NCI-H2081 treated with DMSO at 0.1 percent for 48 hours (cell line): ENCODE measurements at regions not wholly inside any gene's neighbourhood (a gene's known extent, or its start where the extent isn't known, plus 50 kb on each side); places are given as distances from the start of the nearest gene placed in this dataset.
"Not testable (repeated sequence)": the region's sequence is repeated elsewhere in the genome, so short reads cannot be mapped to it uniquely, and the experiment has no call there.

Source experiments
- DNase-seq: peaks from one replicate; lab custom pipeline; 2025; lab: John Stamatoyannopoulos, UW

GRCh38 chr3:3686907-3687648 is 112.2 kb upstream of the LRRN1 start:
- DNase-seq = no peak

- DNase-seq = no peak
Measured at GRCh38 chr3:3685721-3686120, 113.5 kb upstream of the LRRN1 start.

- no peak for DNase-seq
Measured at GRCh38 chr3:3683261-3683660, 116.0 kb upstream of the LRRN1 start.

GRCh38 chr3:3675801-3676200 is 123.4 kb upstream of the LRRN1 start:
- DNase-seq = no peak

- no peak for DNase-seq
Measured at GRCh38 chr3:3675186-3675585, 124.0 kb upstream of the LRRN1 start.

- DNase-seq = no peak
Measured at GRCh38 chr3:3666664-3667063, 132.6 kb upstream of the LRRN1 start.

- DNase-seq = no peak
Measured at GRCh38 chr3:3665961-3666640, 133.1 kb upstream of the LRRN1 start.

GRCh38 chr3:3665546-3665945 is 133.7 kb upstream of the LRRN1 start:
- DNase-seq = no peak

GRCh38 chr3:3664935-3665334 is 134.3 kb upstream of the LRRN1 start:
- no peak for DNase-seq

GRCh38 chr3:3662610-3663009 is 136.6 kb upstream of the LRRN1 start:
- no peak for DNase-seq

- DNase-seq = no peak
Measured at GRCh38 chr3:3654916-3655315, 144.3 kb upstream of the LRRN1 start.

- no peak for DNase-seq
Measured at GRCh38 chr3:3648988-3649679, 150.1 kb upstream of the LRRN1 start.

- no peak for DNase-seq
Measured at GRCh38 chr3:3646934-3647333, 152.3 kb upstream of the LRRN1 start.

GRCh38 chr3:3646103-3646844 is 153.0 kb upstream of the LRRN1 start:
- DNase-seq = not testable (repeated sequence)

GRCh38 chr3:3641877-3642455 is 157.3 kb upstream of the LRRN1 start:
- no peak for DNase-seq

- DNase-seq = no peak
Measured at GRCh38 chr3:3639078-3639477, 160.2 kb upstream of the LRRN1 start.

- no peak for DNase-seq
Measured at GRCh38 chr3:3636815-3637214, 162.4 kb upstream of the LRRN1 start.

- DNase-seq = no peak
Measured at GRCh38 chr3:3635109-3635508, 164.1 kb upstream of the LRRN1 start.

GRCh38 chr3:3634326-3634725 is 164.9 kb upstream of the LRRN1 start:
- no peak for DNase-seq

- no peak for DNase-seq
Measured at GRCh38 chr3:3633761-3634160, 165.5 kb upstream of the LRRN1 start.

GRCh38 chr3:3632449-3632848 is 166.8 kb upstream of the LRRN1 start:
- no peak for DNase-seq

GRCh38 chr3:3631114-3631513 is 168.1 kb upstream of the LRRN1 start:
- no peak for DNase-seq
